GM23338 (cell line): ENCODE measurements at regions not wholly inside any gene's neighbourhood (a gene's known extent, or its start where the extent isn't known, plus 50 kb on each side); places are given as distances from the start of the nearest gene placed in this dataset.

Experiments used
- CREB1 ChIP-seq: fragments of 250-450 bp; sonication (Bioruptor Pico); IDR thresholded peaks from 2 replicates; pipeline ENCODE4 v1.5.0; 2020; ENCODE audit warnings: low read depth, mild to moderate bottlenecking, moderate library complexity
- EZH2 ChIP-seq: fragments of 200-600 bp; sonication (generic); IDR thresholded peaks from one replicate; pipeline ENCODE4 v1.8.0; 2017; ENCODE audit warnings: antibody characterized with exemption, mild to moderate bottlenecking, low read depth; ENCODE audit not compliant: unreplicated experiment
- POLR2AphosphoS5 ChIP-seq: IDR thresholded peaks from 2 replicates; pipeline ENCODE4 v1.6.1; 2016; ENCODE audit warnings: antibody characterized with exemption, low read depth
- STAT1 ChIP-seq: IDR thresholded peaks from one replicate; pipeline ENCODE4 v1.6.1; 2016; ENCODE audit warnings: antibody characterized with exemption; ENCODE audit not compliant: unreplicated experiment
- ZNF331 ChIP-seq: fragments of 250-450 bp; sonication (Bioruptor Pico); IDR thresholded peaks from 2 replicates; pipeline ENCODE4 v1.5.0; 2020; ENCODE audit warnings: low read depth, mild to moderate bottlenecking, moderate library complexity
- TF ChIP-seq, protein P1 (sequence below): fragments of 250-450 bp; sonication (Bioruptor Pico); IDR thresholded peaks from 2 replicates; pipeline ENCODE4 v1.5.0; 2020; ENCODE audit warnings: mild to moderate bottlenecking, moderate library complexity
- TF ChIP-seq, protein P2 (sequence below): IDR thresholded peaks from one replicate; pipeline ENCODE4 v1.6.1; 2018; ENCODE audit warnings: antibody characterized with exemption; ENCODE audit not compliant: unreplicated experiment

DNA sequence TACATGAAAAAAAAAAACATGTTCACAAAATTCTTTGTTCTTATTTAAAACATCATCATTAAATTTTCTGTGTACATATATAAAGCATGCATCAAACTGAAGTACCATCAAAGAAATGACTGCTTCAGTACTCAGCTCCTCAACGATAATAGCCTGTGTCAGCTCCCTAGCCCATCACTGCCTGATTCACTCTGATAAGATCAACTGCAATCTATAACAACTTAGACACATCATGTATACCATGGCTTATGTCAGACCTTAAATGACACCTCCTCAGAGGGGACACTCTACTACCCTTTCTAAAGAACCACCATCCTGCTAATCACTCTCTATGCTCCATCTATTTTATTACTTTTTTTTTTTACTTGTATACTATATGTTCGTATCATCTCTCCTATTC lies 200.5 kb upstream of the TLE4 start (continued):
- TF ChIP-seq, protein P1, sequence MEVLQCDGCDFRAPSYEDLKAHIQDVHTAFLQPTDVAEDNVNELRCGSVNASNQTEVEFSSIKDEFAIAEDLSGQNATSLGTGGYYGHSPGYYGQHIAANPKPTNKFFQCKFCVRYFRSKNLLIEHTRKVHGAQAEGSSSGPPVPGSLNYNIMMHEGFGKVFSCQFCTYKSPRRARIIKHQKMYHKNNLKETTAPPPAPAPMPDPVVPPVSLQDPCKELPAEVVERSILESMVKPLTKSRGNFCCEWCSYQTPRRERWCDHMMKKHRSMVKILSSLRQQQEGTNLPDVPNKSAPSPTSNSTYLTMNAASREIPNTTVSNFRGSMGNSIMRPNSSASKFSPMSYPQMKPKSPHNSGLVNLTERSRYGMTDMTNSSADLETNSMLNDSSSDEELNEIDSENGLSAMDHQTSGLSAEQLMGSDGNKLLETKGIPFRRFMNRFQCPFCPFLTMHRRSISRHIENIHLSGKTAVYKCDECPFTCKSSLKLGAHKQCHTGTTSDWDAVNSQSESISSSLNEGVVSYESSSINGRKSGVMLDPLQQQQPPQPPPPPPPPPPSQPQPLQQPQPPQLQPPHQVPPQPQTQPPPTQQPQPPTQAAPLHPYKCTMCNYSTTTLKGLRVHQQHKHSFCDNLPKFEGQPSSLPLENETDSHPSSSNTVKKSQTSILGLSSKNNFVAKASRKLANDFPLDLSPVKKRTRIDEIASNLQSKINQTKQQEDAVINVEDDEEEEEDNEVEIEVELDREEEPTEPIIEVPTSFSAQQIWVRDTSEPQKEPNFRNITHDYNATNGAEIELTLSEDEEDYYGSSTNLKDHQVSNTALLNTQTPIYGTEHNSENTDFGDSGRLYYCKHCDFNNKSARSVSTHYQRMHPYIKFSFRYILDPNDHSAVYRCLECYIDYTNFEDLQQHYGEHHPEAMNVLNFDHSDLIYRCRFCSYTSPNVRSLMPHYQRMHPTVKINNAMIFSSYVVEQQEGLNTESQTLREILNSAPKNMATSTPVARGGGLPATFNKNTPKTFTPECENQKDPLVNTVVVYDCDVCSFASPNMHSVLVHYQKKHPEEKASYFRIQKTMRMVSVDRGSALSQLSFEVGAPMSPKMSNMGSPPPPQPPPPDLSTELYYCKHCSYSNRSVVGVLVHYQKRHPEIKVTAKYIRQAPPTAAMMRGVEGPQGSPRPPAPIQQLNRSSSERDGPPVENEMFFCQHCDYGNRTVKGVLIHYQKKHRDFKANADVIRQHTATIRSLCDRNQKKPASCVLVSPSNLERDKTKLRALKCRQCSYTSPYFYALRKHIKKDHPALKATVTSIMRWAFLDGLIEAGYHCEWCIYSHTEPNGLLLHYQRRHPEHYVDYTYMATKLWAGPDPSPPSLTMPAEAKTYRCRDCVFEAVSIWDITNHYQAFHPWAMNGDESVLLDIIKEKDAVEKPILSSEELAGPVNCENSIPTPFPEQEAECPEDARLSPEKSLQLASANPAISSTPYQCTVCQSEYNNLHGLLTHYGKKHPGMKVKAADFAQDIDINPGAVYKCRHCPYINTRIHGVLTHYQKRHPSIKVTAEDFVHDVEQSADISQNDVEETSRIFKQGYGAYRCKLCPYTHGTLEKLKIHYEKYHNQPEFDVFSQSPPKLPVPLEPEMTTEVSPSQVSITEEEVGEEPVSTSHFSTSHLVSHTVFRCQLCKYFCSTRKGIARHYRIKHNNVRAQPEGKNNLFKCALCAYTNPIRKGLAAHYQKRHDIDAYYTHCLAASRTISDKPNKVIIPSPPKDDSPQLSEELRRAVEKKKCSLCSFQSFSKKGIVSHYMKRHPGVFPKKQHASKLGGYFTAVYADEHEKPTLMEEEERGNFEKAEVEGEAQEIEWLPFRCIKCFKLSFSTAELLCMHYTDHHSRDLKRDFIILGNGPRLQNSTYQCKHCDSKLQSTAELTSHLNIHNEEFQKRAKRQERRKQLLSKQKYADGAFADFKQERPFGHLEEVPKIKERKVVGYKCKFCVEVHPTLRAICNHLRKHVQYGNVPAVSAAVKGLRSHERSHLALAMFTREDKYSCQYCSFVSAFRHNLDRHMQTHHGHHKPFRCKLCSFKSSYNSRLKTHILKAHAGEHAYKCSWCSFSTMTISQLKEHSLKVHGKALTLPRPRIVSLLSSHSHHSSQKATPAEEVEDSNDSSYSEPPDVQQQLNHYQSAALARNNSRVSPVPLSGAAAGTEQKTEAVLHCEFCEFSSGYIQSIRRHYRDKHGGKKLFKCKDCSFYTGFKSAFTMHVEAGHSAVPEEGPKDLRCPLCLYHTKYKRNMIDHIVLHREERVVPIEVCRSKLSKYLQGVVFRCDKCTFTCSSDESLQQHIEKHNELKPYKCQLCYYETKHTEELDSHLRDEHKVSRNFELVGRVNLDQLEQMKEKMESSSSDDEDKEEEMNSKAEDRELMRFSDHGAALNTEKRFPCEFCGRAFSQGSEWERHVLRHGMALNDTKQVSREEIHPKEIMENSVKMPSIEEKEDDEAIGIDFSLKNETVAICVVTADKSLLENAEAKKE (CRISPR knock-in tag), result no peak
- TF ChIP-seq POLR2AphosphoS5, result no peak
- TF ChIP-seq CREB1 (CRISPR knock-in tag), result no peak
- TF ChIP-seq, protein P2, sequence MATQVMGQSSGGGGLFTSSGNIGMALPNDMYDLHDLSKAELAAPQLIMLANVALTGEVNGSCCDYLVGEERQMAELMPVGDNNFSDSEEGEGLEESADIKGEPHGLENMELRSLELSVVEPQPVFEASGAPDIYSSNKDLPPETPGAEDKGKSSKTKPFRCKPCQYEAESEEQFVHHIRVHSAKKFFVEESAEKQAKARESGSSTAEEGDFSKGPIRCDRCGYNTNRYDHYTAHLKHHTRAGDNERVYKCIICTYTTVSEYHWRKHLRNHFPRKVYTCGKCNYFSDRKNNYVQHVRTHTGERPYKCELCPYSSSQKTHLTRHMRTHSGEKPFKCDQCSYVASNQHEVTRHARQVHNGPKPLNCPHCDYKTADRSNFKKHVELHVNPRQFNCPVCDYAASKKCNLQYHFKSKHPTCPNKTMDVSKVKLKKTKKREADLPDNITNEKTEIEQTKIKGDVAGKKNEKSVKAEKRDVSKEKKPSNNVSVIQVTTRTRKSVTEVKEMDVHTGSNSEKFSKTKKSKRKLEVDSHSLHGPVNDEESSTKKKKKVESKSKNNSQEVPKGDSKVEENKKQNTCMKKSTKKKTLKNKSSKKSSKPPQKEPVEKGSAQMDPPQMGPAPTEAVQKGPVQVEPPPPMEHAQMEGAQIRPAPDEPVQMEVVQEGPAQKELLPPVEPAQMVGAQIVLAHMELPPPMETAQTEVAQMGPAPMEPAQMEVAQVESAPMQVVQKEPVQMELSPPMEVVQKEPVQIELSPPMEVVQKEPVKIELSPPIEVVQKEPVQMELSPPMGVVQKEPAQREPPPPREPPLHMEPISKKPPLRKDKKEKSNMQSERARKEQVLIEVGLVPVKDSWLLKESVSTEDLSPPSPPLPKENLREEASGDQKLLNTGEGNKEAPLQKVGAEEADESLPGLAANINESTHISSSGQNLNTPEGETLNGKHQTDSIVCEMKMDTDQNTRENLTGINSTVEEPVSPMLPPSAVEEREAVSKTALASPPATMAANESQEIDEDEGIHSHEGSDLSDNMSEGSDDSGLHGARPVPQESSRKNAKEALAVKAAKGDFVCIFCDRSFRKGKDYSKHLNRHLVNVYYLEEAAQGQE, result no peak
- no peak for TF ChIP-seq ZNF331 (CRISPR knock-in tag)
- no peak for TF ChIP-seq STAT1
- no peak for TF ChIP-seq EZH2
